HCT116 (cell line): ENCODE measurements at regions not wholly inside any gene's neighbourhood (a gene's known extent, or its start where the extent isn't known, plus 50 kb on each side); places are given as distances from the start of the nearest gene placed in this dataset.

ENCODE experiments used
- ATAC-seq: fragments of 200-7000 bp; cut with Tn5 transposase; 2 replicates; pipeline ENCODE4 v1.9.1; 2020; ENCODE audit warnings: mild to moderate bottlenecking, moderate library complexity
- BruUV-seq: library from RNA; stranded (reverse); fragments of 400-500 nt; replicated peaks from 2 replicates; lab custom pipeline; 2021; lab: Mats Ljungman, UMichigan
- CTCF ChIA-PET: fragments of 300-600 bp; sonication (Branson Sonifier 250); formaldehyde crosslinking; loops from one replicate; lab custom pipeline; 2021; ENCODE audit warnings: antibody characterized with exemption; lab: Charles Lee
- POLR2A ChIA-PET: fragments of 300-600, 350-600 bp; sonication (Branson Sonifier 250); formaldehyde crosslinking; loops from one replicate; lab custom pipeline; 2021; ENCODE audit warnings: antibody characterized with exemption; lab: Charles Lee
- RAD21 ChIA-PET, 2 experiments: fragments of 300-600 bp; sonication (Branson Sonifier 250); formaldehyde crosslinking; loops; one replicate each; lab custom pipeline; 2023; ENCODE audit warnings: low total read pairs in 2 of 2; ENCODE audit not compliant: uncharacterized antibody in 2 of 2, unreplicated experiment in 2 of 2, low non-redundant PET in 1 of 2; lab: Charles Lee
- DNase-seq: peaks from one replicate; pipeline ENCODE4 v3.0.0-alpha.2; 2010; ENCODE audit warnings: low read depth, low spot score
- H2AFZ ChIP-seq: fragments of 200-600 bp; shearing (Covaris generic), sonication (generic); 2 replicates; pipeline ENCODE4 v1.6.1; 2017; ENCODE audit warnings: low read depth, mixed run types, mixed read lengths, antibody characterized with exemption, low read length; ENCODE audit not compliant: poor library complexity, severe bottlenecking
- H3K27ac ChIP-seq: 2 replicates; pipeline ENCODE4 v1.5.1; 2012; ENCODE audit warnings: low read depth, low read length
- H3K27me3 ChIP-seq: fragments of 200-600 bp; sonication (generic); 2 replicates; pipeline ENCODE4 v1.6.1; 2016; ENCODE audit warnings: mixed run types, low read length, mixed read lengths; ENCODE audit not compliant: insufficient read depth
- H3K36me3 ChIP-seq, 2 experiments: fragments of 200-500 bp in 1 of 2; fragments of 200-600 bp in 1 of 2; sonication (Bioruptor generic) in 1 of 2; sonication (generic) in 1 of 2; 2 replicates each; pipeline versions ENCODE4 v1.5.1 to v1.6.1; 2014 to 2016; ENCODE audit warnings: low read length in 2 of 2, inconsistent platforms in 1 of 2, mixed read lengths in 1 of 2, mixed run types in 1 of 2; ENCODE audit not compliant: insufficient read depth in 2 of 2, control insufficient read depth in 1 of 2
- H3K4me1 ChIP-seq, 2 experiments: fragments of 200-600 bp in 1 of 2; sonication (generic) in 1 of 2; 2 replicates each; pipeline versions ENCODE4 v1.5.1 to v1.6.1; 2012 to 2017; ENCODE audit warnings: low read length in 2 of 2, inconsistent platforms in 1 of 2, mild to moderate bottlenecking in 1 of 2, mixed read lengths in 1 of 2, mixed run types in 1 of 2, moderate library complexity in 1 of 2; ENCODE audit not compliant: insufficient read depth in 2 of 2, control insufficient read depth in 1 of 2
- H3K4me2 ChIP-seq: fragments of 200-600 bp; sonication (generic); 2 replicates; pipeline ENCODE4 v1.6.1; 2017; ENCODE audit warnings: mixed run types, low read length, mixed read lengths
- H3K4me3 ChIP-seq, 2 experiments: fragments of 200-600 bp in 1 of 2; sonication (generic) in 1 of 2; replicated peaks in 1 of 2; 2 replicates each; pipeline ENCODE4 v1.5.1; 2011 to 2016; ENCODE audit warnings: low read length in 2 of 2, control low read depth in 1 of 2, low read depth in 1 of 2, mild to moderate bottlenecking in 1 of 2, mixed read lengths in 1 of 2, mixed run types in 1 of 2
- H3K79me2 ChIP-seq: fragments of 200-600 bp; sonication (generic); 2 replicates; pipeline ENCODE4 v1.6.1; 2017; ENCODE audit warnings: mild to moderate bottlenecking, mixed run types, low read length, moderate library complexity, mixed read lengths; ENCODE audit not compliant: insufficient read depth
- H3K9ac ChIP-seq: fragments of 200-600 bp; sonication (generic); 2 replicates; pipeline ENCODE4 v1.6.1; 2016; ENCODE audit warnings: low read length, mixed read lengths
- H3K9me2 ChIP-seq: fragments of 200-600 bp; sonication (generic), shearing (Covaris generic); 2 replicates; pipeline ENCODE4 v1.6.1; 2017; ENCODE audit warnings: mixed run types, mild to moderate bottlenecking, moderate library complexity; ENCODE audit not compliant: insufficient read depth
- H3K9me3 ChIP-seq, 2 experiments: fragments of 200-500 bp in 1 of 2; fragments of 200-600 bp in 1 of 2; sonication (Bioruptor generic) in 1 of 2; sonication (generic) in 1 of 2; 2 replicates each; pipeline ENCODE4 v1.6.1; 2014 to 2017; ENCODE audit warnings: low read length in 2 of 2, mixed read lengths in 2 of 2, inconsistent platforms in 1 of 2, low read depth in 1 of 2, mild to moderate bottlenecking in 1 of 2, mixed run types in 1 of 2, moderate library complexity in 1 of 2; ENCODE audit not compliant: control insufficient read depth in 1 of 2, insufficient read depth in 1 of 2
- H4K20me1 ChIP-seq: fragments of 200-600 bp; sonication (generic), shearing (Covaris generic); 2 replicates; pipeline ENCODE4 v1.6.1; 2017; ENCODE audit warnings: mixed run types, mild to moderate bottlenecking, moderate library complexity; ENCODE audit not compliant: insufficient read depth
- CEBPB ChIP-seq: IDR thresholded peaks from 2 replicates; pipeline ENCODE4 v1.6.1; 2012; ENCODE audit warnings: low read depth
- ELF1 ChIP-seq: IDR thresholded peaks from 2 replicates; pipeline ENCODE4 v1.6.1; 2012; ENCODE audit warnings: low read depth, borderline replicate concordance
- EZH2 ChIP-seq: fragments of 200-600 bp; sonication (generic); IDR thresholded peaks from 2 replicates; pipeline ENCODE4 v1.6.1; 2017; ENCODE audit warnings: antibody characterized with exemption, mixed run types
- EZH2phosphoT487 ChIP-seq: fragments of 200-600 bp; IDR thresholded peaks from 2 replicates; pipeline ENCODE4 v1.6.1; 2018; ENCODE audit warnings: antibody characterized with exemption, borderline replicate concordance
- FOSL1 ChIP-seq: IDR thresholded peaks from 2 replicates; pipeline ENCODE4 v1.6.1; 2012; ENCODE audit warnings: low read depth
- JUND ChIP-seq: IDR thresholded peaks from 2 replicates; pipeline ENCODE4 v1.6.1; 2012
- MAX ChIP-seq: IDR thresholded peaks from 2 replicates; pipeline ENCODE4 v1.6.1; 2012
- POLR2A ChIP-seq: IDR thresholded peaks from 2 replicates; pipeline ENCODE4 v1.7.0; 2011; ENCODE audit warnings: borderline replicate concordance; ENCODE audit not compliant: insufficient read depth, insufficient read length; ENCODE audit errors: extremely low read depth
- RAD21 ChIP-seq: IDR thresholded peaks from 2 replicates; pipeline ENCODE4 v1.6.1; 2012; ENCODE audit warnings: low read depth, mild to moderate bottlenecking
- SP1 ChIP-seq: IDR thresholded peaks from 2 replicates; pipeline ENCODE4 v1.6.1; 2012; ENCODE audit warnings: low read depth
- TCF7L2 ChIP-seq: IDR thresholded peaks from 2 replicates; pipeline ENCODE4 v1.7.0; 2011; ENCODE audit warnings: borderline replicate concordance, inconsistent platforms; ENCODE audit not compliant: insufficient read depth, insufficient read length; ENCODE audit errors: extremely low read depth
- YY1 ChIP-seq: IDR thresholded peaks from 2 replicates; pipeline ENCODE4 v1.6.1; 2011; ENCODE audit warnings: low read length, low read depth, moderate library complexity, mild to moderate bottlenecking; ENCODE audit not compliant: insufficient replicate concordance; ENCODE audit errors: extremely low read depth
- ZFX ChIP-seq: fragments of 450-650 bp; IDR thresholded peaks from 2 replicates; pipeline ENCODE4 v1.6.1; 2017
- ZNF274 ChIP-seq: fragments of 200-500 bp; sonication (Bioruptor generic); IDR thresholded peaks from 2 replicates; pipeline ENCODE4 v1.6.1; 2014; ENCODE audit warnings: mild to moderate bottlenecking, low read depth, low read length, inconsistent platforms
- intact Hi-C: fragments of 100-400 bp; cut with micrococcal nuclease; formaldehyde crosslinking; loops from 2 replicates; pipeline ENCODE4 v1.10.0; 2022
- TF ChIP-seq, protein P1 (sequence below): IDR thresholded peaks from 2 replicates; pipeline ENCODE4 v1.6.1; 2012; ENCODE audit warnings: low read depth
- TF ChIP-seq, protein P2 (sequence below), 3 experiments: fragments of 200-600 bp in 1 of 3; sonication (generic) in 1 of 3; IDR thresholded peaks in 2 of 3; conservative IDR thresholded peaks in 1 of 3; 2 replicates each; pipeline ENCODE4 v1.5.1; 2012 to 2017; ENCODE audit warnings: low read depth in 2 of 3, low read length in 2 of 3, antibody characterized with exemption in 1 of 3, borderline replicate concordance in 1 of 3, control low read depth in 1 of 3, mild to moderate bottlenecking in 1 of 3, mixed read lengths in 1 of 3, mixed run types in 1 of 3, moderate library complexity in 1 of 3; ENCODE audit not compliant: insufficient read depth in 1 of 3

- Histone ChIP-seq H2AFZ (no peak overlapping the region), H3K27ac (no peak overlapping the region), H3K27me3 (no peaks in the 10 kb centered on the region), H3K4me1 (no peaks in the 10 kb centered on the region), H3K9me2 (no peaks in the 10 kb centered on the region), H3K9me3 (no peaks in the 10 kb centered on the region), H3K4me3 (no peak overlapping the region), H4K20me1 (no peaks in the 10 kb centered on the region), H3K36me3 (no peaks in the 10 kb centered on the region), H3K4me2 (no peak overlapping the region), H3K79me2 (no peaks in the 10 kb centered on the region), H3K9ac (no peak overlapping the region)
- ChIA-PET CTCF (no interaction called here), RAD21 (no interaction called here), POLR2A (no interaction called here)
- ATAC-seq (no peak), DNase-seq (no peak)
- intact Hi-C loops = no loop called here
- TF ChIP-seq RAD21 (no peak), CEBPB (no peak), EZH2 (no peak)
- TF ChIP-seq, protein P1, sequence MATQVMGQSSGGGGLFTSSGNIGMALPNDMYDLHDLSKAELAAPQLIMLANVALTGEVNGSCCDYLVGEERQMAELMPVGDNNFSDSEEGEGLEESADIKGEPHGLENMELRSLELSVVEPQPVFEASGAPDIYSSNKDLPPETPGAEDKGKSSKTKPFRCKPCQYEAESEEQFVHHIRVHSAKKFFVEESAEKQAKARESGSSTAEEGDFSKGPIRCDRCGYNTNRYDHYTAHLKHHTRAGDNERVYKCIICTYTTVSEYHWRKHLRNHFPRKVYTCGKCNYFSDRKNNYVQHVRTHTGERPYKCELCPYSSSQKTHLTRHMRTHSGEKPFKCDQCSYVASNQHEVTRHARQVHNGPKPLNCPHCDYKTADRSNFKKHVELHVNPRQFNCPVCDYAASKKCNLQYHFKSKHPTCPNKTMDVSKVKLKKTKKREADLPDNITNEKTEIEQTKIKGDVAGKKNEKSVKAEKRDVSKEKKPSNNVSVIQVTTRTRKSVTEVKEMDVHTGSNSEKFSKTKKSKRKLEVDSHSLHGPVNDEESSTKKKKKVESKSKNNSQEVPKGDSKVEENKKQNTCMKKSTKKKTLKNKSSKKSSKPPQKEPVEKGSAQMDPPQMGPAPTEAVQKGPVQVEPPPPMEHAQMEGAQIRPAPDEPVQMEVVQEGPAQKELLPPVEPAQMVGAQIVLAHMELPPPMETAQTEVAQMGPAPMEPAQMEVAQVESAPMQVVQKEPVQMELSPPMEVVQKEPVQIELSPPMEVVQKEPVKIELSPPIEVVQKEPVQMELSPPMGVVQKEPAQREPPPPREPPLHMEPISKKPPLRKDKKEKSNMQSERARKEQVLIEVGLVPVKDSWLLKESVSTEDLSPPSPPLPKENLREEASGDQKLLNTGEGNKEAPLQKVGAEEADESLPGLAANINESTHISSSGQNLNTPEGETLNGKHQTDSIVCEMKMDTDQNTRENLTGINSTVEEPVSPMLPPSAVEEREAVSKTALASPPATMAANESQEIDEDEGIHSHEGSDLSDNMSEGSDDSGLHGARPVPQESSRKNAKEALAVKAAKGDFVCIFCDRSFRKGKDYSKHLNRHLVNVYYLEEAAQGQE = no peak
- BruUV-seq = no TSS peak
Measured at GRCh38 chr3:34218706-34219385, 420.4 kb downstream of the PDCD6IP start.

DNA sequence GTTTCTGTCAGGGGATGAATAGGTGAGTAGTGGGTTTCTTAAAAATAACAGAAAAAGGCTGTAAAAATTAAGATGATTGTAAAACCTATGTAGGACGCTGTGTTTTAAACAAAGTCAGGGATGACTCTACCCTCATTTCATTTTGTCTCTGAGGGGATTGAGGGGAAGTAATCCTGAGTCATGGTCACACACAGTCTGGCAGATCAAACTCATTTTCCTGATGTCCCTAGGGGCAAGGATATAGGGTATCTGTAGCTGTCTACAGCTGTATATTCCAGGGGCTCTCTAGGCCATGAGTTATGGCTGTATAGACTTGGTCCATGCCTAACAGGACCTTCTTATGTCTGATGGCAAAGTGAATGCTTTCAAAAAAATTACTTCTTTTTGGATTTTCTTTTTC, 421.1 kb downstream of the PDCD6IP start:
- Histone ChIP-seq H3K27ac (no peak overlapping the region), H3K79me2 (no peaks in the 10 kb centered on the region), H2AFZ (no peak overlapping the region), H3K4me2 (no peak overlapping the region), H3K4me3 (no peak overlapping the region), H3K9ac (no peak overlapping the region), H3K9me2 (no peaks in the 10 kb centered on the region), H3K27me3 (no peaks in the 10 kb centered on the region), H4K20me1 (no peaks in the 10 kb centered on the region), H3K4me1 (no peaks in the 10 kb centered on the region), H3K36me3 (no peaks in the 10 kb centered on the region), H3K9me3 (no peaks in the 10 kb centered on the region)
- CTCF ChIA-PET = no interaction called here
- no TSS peak for BruUV-seq
- RAD21 ChIA-PET = no interaction called here
- intact Hi-C loops = no loop called here
- DNase-seq = no peak
- ATAC-seq = no peak
- POLR2A ChIA-PET = no interaction called here
- TF ChIP-seq, protein P2, sequence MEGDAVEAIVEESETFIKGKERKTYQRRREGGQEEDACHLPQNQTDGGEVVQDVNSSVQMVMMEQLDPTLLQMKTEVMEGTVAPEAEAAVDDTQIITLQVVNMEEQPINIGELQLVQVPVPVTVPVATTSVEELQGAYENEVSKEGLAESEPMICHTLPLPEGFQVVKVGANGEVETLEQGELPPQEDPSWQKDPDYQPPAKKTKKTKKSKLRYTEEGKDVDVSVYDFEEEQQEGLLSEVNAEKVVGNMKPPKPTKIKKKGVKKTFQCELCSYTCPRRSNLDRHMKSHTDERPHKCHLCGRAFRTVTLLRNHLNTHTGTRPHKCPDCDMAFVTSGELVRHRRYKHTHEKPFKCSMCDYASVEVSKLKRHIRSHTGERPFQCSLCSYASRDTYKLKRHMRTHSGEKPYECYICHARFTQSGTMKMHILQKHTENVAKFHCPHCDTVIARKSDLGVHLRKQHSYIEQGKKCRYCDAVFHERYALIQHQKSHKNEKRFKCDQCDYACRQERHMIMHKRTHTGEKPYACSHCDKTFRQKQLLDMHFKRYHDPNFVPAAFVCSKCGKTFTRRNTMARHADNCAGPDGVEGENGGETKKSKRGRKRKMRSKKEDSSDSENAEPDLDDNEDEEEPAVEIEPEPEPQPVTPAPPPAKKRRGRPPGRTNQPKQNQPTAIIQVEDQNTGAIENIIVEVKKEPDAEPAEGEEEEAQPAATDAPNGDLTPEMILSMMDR (IDR thresholded peaks at IDR 0.05 in 2 of 3, conservative IDR thresholded peaks at IDR 0.05 in 1 of 3; ENCODE audit: borderline replicate concordance in 1 of 3, insufficient read depth in 1 of 3, low read depth in 2 of 3, low read length in 2 of 3) = no peak
- no peak for TF ChIP-seq RAD21
- TF ChIP-seq FOSL1 = no peak
- TF ChIP-seq MAX = no peak
- no peak for TF ChIP-seq ELF1
- no peak for TF ChIP-seq EZH2phosphoT487
- no peak for TF ChIP-seq CEBPB
- TF ChIP-seq YY1 = no peak
- TF ChIP-seq TCF7L2 = no peak
- no peak for TF ChIP-seq JUND
- no peak for TF ChIP-seq ZFX
- TF ChIP-seq ZNF274 = no peak
- TF ChIP-seq POLR2A = no peak
- TF ChIP-seq SP1 = no peak
